ENCODE measurements at regions not wholly inside any gene's neighbourhood (a gene's known extent, or its start where the extent isn't known, plus 50 kb on each side); places are given as distances from the start of the nearest gene placed in this dataset.

- TF ChIP-seq POLR2A (IDR thresholded peaks at IDR 0.05; ENCODE audit: low read length) (no peak), GATA1 (IDR thresholded peaks at IDR 0.05; ENCODE audit: low read depth, low read length) (no peak)
Observed at GRCh38 chr11:13874597-13874996, 87.9 kb upstream of the SPON1 start.

Measured in erythroblast (primary cell).